ENCODE measurements at regions not wholly inside any gene's neighbourhood (a gene's known extent, or its start where the extent isn't known, plus 50 kb on each side); places are given as distances from the start of the nearest gene placed in this dataset.

DNA sequence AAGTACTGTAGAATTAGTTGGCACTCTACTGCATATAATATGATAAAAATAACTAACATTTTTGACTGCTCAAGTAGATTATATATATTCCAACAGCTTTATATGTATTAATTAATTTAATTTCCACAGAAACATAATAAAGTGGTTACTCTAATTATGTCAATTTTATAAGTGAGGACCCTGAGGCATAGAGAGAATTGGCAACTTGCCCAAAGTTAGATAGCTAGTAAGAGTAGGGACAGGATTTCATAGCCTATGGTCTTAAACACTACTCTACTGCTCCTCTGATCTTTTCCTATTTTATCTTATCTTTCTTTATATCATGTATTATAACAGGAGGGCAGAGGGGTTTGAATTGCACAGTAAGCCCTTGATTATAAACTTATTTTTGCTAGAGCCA, 418.7 kb upstream of the SGO1 start:
- H3K27ac ChIP-seq, result no peak overlapping the region
- no peaks in the 10 kb centered on the region for H3K4me1 ChIP-seq
- H3K36me3 ChIP-seq, result no peaks in the 10 kb centered on the region
- TF ChIP-seq, protein P1, sequence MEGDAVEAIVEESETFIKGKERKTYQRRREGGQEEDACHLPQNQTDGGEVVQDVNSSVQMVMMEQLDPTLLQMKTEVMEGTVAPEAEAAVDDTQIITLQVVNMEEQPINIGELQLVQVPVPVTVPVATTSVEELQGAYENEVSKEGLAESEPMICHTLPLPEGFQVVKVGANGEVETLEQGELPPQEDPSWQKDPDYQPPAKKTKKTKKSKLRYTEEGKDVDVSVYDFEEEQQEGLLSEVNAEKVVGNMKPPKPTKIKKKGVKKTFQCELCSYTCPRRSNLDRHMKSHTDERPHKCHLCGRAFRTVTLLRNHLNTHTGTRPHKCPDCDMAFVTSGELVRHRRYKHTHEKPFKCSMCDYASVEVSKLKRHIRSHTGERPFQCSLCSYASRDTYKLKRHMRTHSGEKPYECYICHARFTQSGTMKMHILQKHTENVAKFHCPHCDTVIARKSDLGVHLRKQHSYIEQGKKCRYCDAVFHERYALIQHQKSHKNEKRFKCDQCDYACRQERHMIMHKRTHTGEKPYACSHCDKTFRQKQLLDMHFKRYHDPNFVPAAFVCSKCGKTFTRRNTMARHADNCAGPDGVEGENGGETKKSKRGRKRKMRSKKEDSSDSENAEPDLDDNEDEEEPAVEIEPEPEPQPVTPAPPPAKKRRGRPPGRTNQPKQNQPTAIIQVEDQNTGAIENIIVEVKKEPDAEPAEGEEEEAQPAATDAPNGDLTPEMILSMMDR (IDR thresholded peaks at IDR 0.05), result no peak
- TF ChIP-seq POLR2A (IDR thresholded peaks at IDR 0.05) (no peak), EP300 (IDR thresholded peaks at IDR 0.05) (no peak)
- H3K27me3 ChIP-seq, result no peaks in the 10 kb centered on the region
- H3K4me3 ChIP-seq, result no peak overlapping the region
- DNase-seq (ENCODE audit: low spot score in 2 of 2), result no peak
- peaks cover 0 to 60% (median 0%) of the 10 kb centered on the region in 4 donors for H3K9me3 ChIP-seq

DNA sequence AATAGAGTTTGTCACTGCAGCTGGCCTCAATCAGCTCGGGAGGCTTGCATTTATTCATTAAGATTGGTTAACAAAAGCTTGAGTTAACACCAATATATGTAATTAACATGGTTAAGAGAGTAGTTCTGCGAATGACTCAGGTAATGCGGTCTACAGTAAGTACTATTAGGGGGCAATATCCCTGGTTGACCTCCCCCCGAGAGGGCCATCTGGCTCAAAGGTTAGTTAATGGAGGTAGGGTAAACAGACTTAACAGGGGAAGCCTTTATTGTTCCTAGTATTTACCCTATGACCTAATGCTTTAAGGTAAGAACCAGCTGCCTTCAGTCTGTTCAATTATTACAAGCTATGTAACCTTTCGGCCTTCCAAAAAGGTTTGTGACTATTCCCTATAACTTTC, 403.3 kb upstream of the SGO1 start:
- H3K4me3 ChIP-seq, result no peak overlapping the region
- H3K9me3 ChIP-seq, result peaks cover 0 to 14% (median 0%) of the 10 kb centered on the region in 4 donors
- H3K36me3 ChIP-seq, result no peaks in the 10 kb centered on the region
- DNase-seq (ENCODE audit: low spot score in 2 of 2), result no peak
- no peaks in the 10 kb centered on the region for H3K27me3 ChIP-seq
- H3K27ac ChIP-seq, result no peak overlapping the region
- TF ChIP-seq, protein P1 (IDR thresholded peaks at IDR 0.05), result no peak
- TF ChIP-seq EP300 (IDR thresholded peaks at IDR 0.05), result no peak
- TF ChIP-seq POLR2A (IDR thresholded peaks at IDR 0.05), result no peak
- WGBS, 2 donors, result 80 to 87% methylated on average over 5 of the region's 5 CpGs
- no peaks in the 10 kb centered on the region for H3K4me1 ChIP-seq

DNA sequence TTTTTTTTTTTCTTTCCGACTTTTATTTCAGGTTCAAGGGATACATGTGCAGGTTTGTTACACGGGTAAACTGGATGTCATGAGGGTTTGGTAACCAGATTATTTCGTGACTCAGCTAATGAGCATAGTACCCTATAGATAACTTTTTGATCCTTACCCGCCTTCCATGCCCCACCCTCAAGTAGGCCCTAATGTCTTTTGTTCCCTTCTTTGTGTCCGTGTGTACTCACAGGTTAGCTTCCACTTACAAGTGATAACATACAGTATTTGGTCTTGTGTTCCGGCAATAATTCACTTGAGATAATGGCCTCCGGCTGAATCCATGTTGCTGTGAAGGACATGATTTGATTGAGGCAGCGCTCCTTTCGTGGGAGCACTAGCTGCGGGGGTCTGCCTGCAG, 402.8 kb upstream of the SGO1 start:
- peaks cover 0 to 14% (median 0%) of the 10 kb centered on the region in 4 donors for H3K9me3 ChIP-seq
- H3K27me3 ChIP-seq, result no peaks in the 10 kb centered on the region
- no peaks in the 10 kb centered on the region for H3K36me3 ChIP-seq
- TF ChIP-seq EP300 (IDR thresholded peaks at IDR 0.05), result no peak
- TF ChIP-seq POLR2A (IDR thresholded peaks at IDR 0.05), result no peak
- TF ChIP-seq, protein P1 (IDR thresholded peaks at IDR 0.05), result no peak
- no peak overlapping the region for H3K27ac ChIP-seq
- H3K4me1 ChIP-seq, result no peaks in the 10 kb centered on the region
- H3K4me3 ChIP-seq, result no peak overlapping the region
- DNase-seq (ENCODE audit: low spot score in 2 of 2), result no peak
- WGBS, 2 donors, result 89 to 92% methylated on average over 10 of the region's 10 CpGs

DNA sequence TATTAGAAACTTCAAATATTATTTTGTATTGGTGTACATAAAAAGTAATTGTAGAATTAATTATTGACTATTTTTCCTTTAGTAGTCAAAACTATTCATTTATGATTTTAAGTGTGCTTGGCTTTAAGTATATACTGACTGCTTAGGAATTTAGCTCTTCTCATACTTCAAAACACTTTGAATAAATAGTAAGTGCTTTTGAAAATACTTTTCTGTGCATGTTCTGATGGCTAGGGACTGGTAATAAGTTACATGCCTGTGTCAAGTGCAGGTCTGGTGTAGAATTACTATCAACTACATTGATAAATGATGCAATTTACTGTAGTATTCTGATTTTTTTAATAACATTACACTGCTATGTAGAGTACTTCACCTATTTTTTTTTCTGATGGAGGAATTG, 397.6 kb upstream of the SGO1 start:
- TF ChIP-seq POLR2A (IDR thresholded peaks at IDR 0.05), result no peak
- TF ChIP-seq, protein P1 (IDR thresholded peaks at IDR 0.05), result no peak
- no peak for TF ChIP-seq EP300 (IDR thresholded peaks at IDR 0.05)
- Histone ChIP-seq H3K4me3 (no peak overlapping the region), H3K27me3 (no peaks in the 10 kb centered on the region), H3K27ac (no peak overlapping the region), H3K36me3 (no peaks in the 10 kb centered on the region), H3K9me3 (peaks cover 0 to 3% (median 0%) of the 10 kb centered on the region in 4 donors), H3K4me1 (no peaks in the 10 kb centered on the region)
- DNase-seq (ENCODE audit: low spot score in 2 of 2), result no peak

DNA sequence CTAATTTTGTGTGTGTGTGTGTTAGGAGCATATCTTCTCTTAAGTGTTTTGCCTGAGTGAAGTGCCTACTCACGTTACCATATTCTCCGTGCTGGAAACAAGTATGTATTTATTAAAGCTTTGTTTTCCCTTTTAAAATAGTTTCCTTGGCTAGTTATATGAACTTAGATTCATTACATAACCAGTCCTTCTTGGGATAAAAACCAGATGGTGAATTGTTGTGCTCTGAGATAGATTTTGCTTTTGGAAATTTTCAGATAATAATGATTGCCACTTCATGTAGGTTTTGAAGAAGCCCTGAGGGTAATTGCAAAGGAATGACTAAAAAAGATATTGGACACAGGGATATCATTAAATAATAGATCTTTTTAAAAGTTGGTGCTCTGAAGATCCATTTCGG, 390.2 kb upstream of the SGO1 start:
- TF ChIP-seq POLR2A (IDR thresholded peaks at IDR 0.05) (no peak), EP300 (IDR thresholded peaks at IDR 0.05) (no peak)
- TF ChIP-seq, protein P1 (IDR thresholded peaks at IDR 0.05), result no peak
- Histone ChIP-seq H3K36me3 (no peaks in the 10 kb centered on the region), H3K27ac (no peak overlapping the region), H3K9me3 (peaks cover 0 to 11% (median 0%) of the 10 kb centered on the region in 4 donors), H3K4me1 (no peaks in the 10 kb centered on the region), H3K4me3 (no peak overlapping the region), H3K27me3 (no peaks in the 10 kb centered on the region)
- DNase-seq (ENCODE audit: low spot score in 2 of 2), result no peak
- 63% methylated on average over 3 of the region's 3 CpGs for WGBS, 2 donors

Data from tibial nerve (tissue), 4 donors.